ENCODE measurements at regions not wholly inside any gene's neighbourhood (a gene's known extent, or its start where the extent isn't known, plus 50 kb on each side); places are given as distances from the start of the nearest gene placed in this dataset.

DNA sequence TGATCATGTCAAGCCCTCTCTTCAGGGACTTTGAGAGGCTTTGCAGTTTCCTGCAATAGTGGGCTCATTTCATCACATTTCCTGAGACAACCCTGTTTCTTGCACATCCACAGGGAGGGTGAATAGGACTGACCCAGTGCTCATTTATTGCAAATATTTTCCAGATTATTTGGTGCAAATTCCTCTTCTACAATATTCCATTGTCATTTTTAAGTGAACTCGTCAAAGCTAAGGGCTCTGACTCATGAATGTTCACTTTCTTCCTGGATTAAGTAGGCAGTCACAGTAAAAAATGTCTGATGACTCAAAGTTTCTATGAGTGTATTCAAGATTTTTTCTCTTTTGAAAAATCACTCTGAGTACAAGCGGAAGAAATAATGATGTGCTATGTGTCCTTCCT, 225.5 kb upstream of the GALNT5 start:
- peak; percentile 92 for TF ChIP-seq TCF12 (IDR thresholded peaks at IDR 0.05; ENCODE audit: low read depth)
- TF ChIP-seq YY1 (IDR thresholded peaks at IDR 0.05; ENCODE audit: low read depth): no peak
- no peak for TF ChIP-seq CREB1 (IDR thresholded peaks at IDR 0.05; ENCODE audit: low read depth)
- no peak for TF ChIP-seq TAF1 (IDR thresholded peaks at IDR 0.05; ENCODE audit: low read depth)
- peak; percentile 18 for TF ChIP-seq RAD21 (IDR thresholded peaks at IDR 0.05; ENCODE audit: low read depth)
- TF ChIP-seq CEBPB (IDR thresholded peaks at IDR 0.05): peak; percentile 65; the same call in 1 of the 2 replicates
- no peak for TF ChIP-seq USF1 (IDR thresholded peaks at IDR 0.05)
- TF ChIP-seq EP300 (IDR thresholded peaks at IDR 0.05; ENCODE audit: borderline replicate concordance): peak; percentile 97
- TF ChIP-seq NFIC (IDR thresholded peaks at IDR 0.05): peak; percentile 76
- TF ChIP-seq, protein P1, sequence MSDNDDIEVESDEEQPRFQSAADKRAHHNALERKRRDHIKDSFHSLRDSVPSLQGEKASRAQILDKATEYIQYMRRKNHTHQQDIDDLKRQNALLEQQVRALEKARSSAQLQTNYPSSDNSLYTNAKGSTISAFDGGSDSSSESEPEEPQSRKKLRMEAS (IDR thresholded peaks at IDR 0.05): no peak
- TF ChIP-seq EGR1 (IDR thresholded peaks at IDR 0.05): no peak
- peak; percentile 86 for TF ChIP-seq TEAD4 (IDR thresholded peaks at IDR 0.05)
- TF ChIP-seq FOXM1 (IDR thresholded peaks at IDR 0.05; ENCODE audit: borderline replicate concordance, low read depth): peak; percentile 97
- TF ChIP-seq, protein P2, sequence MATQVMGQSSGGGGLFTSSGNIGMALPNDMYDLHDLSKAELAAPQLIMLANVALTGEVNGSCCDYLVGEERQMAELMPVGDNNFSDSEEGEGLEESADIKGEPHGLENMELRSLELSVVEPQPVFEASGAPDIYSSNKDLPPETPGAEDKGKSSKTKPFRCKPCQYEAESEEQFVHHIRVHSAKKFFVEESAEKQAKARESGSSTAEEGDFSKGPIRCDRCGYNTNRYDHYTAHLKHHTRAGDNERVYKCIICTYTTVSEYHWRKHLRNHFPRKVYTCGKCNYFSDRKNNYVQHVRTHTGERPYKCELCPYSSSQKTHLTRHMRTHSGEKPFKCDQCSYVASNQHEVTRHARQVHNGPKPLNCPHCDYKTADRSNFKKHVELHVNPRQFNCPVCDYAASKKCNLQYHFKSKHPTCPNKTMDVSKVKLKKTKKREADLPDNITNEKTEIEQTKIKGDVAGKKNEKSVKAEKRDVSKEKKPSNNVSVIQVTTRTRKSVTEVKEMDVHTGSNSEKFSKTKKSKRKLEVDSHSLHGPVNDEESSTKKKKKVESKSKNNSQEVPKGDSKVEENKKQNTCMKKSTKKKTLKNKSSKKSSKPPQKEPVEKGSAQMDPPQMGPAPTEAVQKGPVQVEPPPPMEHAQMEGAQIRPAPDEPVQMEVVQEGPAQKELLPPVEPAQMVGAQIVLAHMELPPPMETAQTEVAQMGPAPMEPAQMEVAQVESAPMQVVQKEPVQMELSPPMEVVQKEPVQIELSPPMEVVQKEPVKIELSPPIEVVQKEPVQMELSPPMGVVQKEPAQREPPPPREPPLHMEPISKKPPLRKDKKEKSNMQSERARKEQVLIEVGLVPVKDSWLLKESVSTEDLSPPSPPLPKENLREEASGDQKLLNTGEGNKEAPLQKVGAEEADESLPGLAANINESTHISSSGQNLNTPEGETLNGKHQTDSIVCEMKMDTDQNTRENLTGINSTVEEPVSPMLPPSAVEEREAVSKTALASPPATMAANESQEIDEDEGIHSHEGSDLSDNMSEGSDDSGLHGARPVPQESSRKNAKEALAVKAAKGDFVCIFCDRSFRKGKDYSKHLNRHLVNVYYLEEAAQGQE (IDR thresholded peaks at IDR 0.05; ENCODE audit: low read depth): no peak
- TF ChIP-seq ZBTB7A (IDR thresholded peaks at IDR 0.05; ENCODE audit: low read depth): no peak

GRCh38 chr2:157036726-157037125, 220.8 kb upstream of the GALNT5 start:
- TF ChIP-seq TEAD4 (IDR thresholded peaks at IDR 0.05) (peak; percentile 27; the same call in 1 of the 2 replicates), TAF1 (IDR thresholded peaks at IDR 0.05; ENCODE audit: low read depth) (no peak), EP300 (IDR thresholded peaks at IDR 0.05; ENCODE audit: borderline replicate concordance) (peak; percentile 34; the same call in 1 of the 2 replicates)

DNA sequence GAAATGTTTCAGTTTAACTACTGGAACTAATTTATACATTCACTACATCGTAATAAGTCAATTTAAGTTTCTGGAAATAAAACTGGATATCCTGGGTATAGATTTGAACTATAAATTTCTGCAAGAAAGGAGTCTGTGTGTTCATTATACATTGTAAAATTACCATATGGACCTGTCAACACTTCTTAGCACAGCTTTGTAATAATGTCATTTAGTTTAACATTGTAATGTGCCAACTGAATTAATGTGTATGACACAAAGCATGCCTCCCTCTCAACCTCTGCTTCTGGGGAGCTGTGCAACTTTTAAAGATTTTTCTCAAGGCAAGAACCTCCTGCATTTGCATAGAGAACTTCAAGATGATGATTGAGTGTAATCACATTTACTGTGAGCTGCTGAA, 213.7 kb upstream of the GALNT5 start:
- TF ChIP-seq, protein P2 (IDR thresholded peaks at IDR 0.05; ENCODE audit: low read depth): no peak
- TF ChIP-seq NFIC (IDR thresholded peaks at IDR 0.05): no peak
- no peak for TF ChIP-seq ZBTB7A (IDR thresholded peaks at IDR 0.05; ENCODE audit: low read depth)
- TF ChIP-seq TAF1 (IDR thresholded peaks at IDR 0.05; ENCODE audit: low read depth): no peak
- no peak for TF ChIP-seq TEAD4 (IDR thresholded peaks at IDR 0.05)
- TF ChIP-seq EP300 (IDR thresholded peaks at IDR 0.05; ENCODE audit: borderline replicate concordance): no peak
- TF ChIP-seq CEBPB (IDR thresholded peaks at IDR 0.05): no peak
- TF ChIP-seq, protein P1 (IDR thresholded peaks at IDR 0.05): no peak
- TF ChIP-seq FOXM1 (IDR thresholded peaks at IDR 0.05; ENCODE audit: borderline replicate concordance, low read depth): no peak

GRCh38 chr2:157046396-157046795, 211.1 kb upstream of the GALNT5 start:
- no peak for TF ChIP-seq EGR1 (IDR thresholded peaks at IDR 0.05)
- peak; percentile 16; the same call in 1 of the 2 replicates for TF ChIP-seq CEBPB (IDR thresholded peaks at IDR 0.05)

DNA sequence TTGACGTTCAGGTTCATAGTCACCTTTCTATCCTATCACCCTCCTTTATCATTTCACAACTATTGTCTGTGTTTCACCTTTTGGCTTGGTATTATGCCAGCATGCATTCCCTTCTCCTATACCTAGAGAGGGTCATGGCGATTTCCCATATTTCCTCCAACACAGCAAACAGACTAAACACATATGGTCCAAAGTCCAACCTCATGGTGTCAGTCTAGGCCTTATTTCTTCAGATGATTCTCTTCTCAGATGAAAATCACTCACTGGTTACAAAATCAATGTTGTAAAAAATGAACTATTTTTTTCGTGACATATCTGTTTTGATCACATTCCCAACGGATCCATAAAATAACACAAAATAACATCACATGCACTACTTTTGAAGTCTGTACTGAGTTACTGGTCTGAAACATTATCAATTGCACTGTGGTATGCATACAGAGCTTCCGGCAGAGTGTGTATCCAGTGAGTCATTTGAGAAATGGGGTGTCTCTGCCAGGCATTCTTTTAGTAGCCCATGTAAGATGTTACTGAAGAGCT, 204.8 kb upstream of the GALNT5 start:
- TF ChIP-seq RAD21 (IDR thresholded peaks at IDR 0.05; ENCODE audit: low read depth): no peak; the same call in 1 of the 2 replicates
- TF ChIP-seq FOXM1 (IDR thresholded peaks at IDR 0.05; ENCODE audit: borderline replicate concordance, low read depth): peak; percentile 58; the same call in 1 of the 2 replicates
- TF ChIP-seq CEBPB (IDR thresholded peaks at IDR 0.05): no peak
- TF ChIP-seq, protein P2 (IDR thresholded peaks at IDR 0.05; ENCODE audit: low read depth): no peak
- TF ChIP-seq EP300 (IDR thresholded peaks at IDR 0.05; ENCODE audit: borderline replicate concordance): peak; percentile 71; the same call in 1 of the 2 replicates
- no peak for TF ChIP-seq EGR1 (IDR thresholded peaks at IDR 0.05)
- TF ChIP-seq TEAD4 (IDR thresholded peaks at IDR 0.05): peak; percentile 64; the same call in 1 of the 2 replicates
- TF ChIP-seq TAF1 (IDR thresholded peaks at IDR 0.05; ENCODE audit: low read depth): no peak
- TF ChIP-seq, protein P1 (IDR thresholded peaks at IDR 0.05): peak; percentile 13; the same call in 1 of the 2 replicates
- no peak for TF ChIP-seq TCF12 (IDR thresholded peaks at IDR 0.05; ENCODE audit: low read depth)
- peak; percentile 44; the same call in 1 of the 2 replicates for TF ChIP-seq NFIC (IDR thresholded peaks at IDR 0.05)
